ENCODE measurements at regions not wholly inside any gene's neighbourhood (a gene's known extent, or its start where the extent isn't known, plus 50 kb on each side); places are given as distances from the start of the nearest gene placed in this dataset.

DNA sequence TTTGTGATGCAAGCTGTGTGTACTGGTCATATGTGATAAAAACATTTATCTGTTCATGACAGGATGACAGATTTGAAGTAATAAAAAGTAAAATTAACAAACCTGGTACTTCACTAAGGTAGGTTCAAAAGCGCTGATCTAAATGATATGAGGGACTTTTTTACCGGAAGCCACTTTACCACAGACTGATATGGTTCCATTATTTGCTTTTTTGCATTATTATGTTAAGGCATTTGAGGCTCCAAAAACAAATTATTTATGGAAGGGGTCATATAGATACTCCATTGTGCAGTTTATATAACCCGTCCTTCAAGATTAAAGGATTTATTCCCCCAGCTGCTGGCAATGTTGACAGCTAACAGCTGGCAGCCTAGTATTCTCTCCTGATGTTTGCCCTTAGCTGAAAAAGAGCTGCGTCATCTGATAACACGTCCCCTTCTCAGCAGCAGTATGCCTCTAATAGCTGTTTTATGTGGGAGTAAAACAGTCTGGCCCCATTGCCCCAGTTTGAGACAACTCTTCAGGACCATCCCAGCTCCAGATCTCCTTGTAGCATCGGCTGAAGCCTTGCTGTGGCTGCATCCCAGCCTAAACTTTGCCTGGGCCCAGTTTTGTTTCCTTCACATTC is 84.8 kb upstream of the XIRP2 start:
- no TSS peak for BruUV-seq (replicated peaks)
- ATAC-seq (no peak), FAIRE-seq (no peak), DNase-seq (ENCODE audit: extremely low read depth in 1 of 4, low spot score in 3 of 4) (peak in 1 of 4 experiments; percentile 3)
- H3K9me1 ChIP-seq (ENCODE audit: control insufficient read depth, insufficient read depth, low read length) = no peaks in the 10 kb centered on the region
- CTCF ChIA-PET (ENCODE audit: low intra/inter-chr PET ratio) = no interaction called here
- intact Hi-C loops (cut with micrococcal nuclease) (no loop called here), in situ Hi-C loops (cut with MboI) (no loop called here)
- no peak overlapping the region for H3K4me3 ChIP-seq
- H2AFZ ChIP-seq (ENCODE audit: low read depth, low read length) = no peak overlapping the region
- no peaks in the 10 kb centered on the region for H3K27me3 ChIP-seq (ENCODE audit: control insufficient read depth in 2 of 2, insufficient read depth in 2 of 2, low read length in 2 of 2)
- H3K27ac ChIP-seq (ENCODE audit: extremely low read depth, low read depth, low read length) = no peak overlapping the region
- H4K20me1 ChIP-seq (replicated peaks; ENCODE audit: control insufficient read depth, insufficient read depth, low read length) = no peaks in the 10 kb centered on the region
- H3K4me2 ChIP-seq (ENCODE audit: insufficient read depth, low read length) = no peak overlapping the region
- H3K36me3 ChIP-seq (ENCODE audit: control insufficient read depth, insufficient read depth, low read length) = no peaks in the 10 kb centered on the region
- POLR2A ChIA-PET = interaction anchor here (0.6 kb wide), 1 partner anchor 52 kb away, joined by 3 read pairs; no protein-coding TSS in a partner anchor
- TF ChIP-seq NFE2 (IDR thresholded peaks at IDR 0.05; ENCODE audit: low read depth) = peak; percentile 32; the same call in 1 of the 2 replicates
- TF ChIP-seq, protein P1, sequence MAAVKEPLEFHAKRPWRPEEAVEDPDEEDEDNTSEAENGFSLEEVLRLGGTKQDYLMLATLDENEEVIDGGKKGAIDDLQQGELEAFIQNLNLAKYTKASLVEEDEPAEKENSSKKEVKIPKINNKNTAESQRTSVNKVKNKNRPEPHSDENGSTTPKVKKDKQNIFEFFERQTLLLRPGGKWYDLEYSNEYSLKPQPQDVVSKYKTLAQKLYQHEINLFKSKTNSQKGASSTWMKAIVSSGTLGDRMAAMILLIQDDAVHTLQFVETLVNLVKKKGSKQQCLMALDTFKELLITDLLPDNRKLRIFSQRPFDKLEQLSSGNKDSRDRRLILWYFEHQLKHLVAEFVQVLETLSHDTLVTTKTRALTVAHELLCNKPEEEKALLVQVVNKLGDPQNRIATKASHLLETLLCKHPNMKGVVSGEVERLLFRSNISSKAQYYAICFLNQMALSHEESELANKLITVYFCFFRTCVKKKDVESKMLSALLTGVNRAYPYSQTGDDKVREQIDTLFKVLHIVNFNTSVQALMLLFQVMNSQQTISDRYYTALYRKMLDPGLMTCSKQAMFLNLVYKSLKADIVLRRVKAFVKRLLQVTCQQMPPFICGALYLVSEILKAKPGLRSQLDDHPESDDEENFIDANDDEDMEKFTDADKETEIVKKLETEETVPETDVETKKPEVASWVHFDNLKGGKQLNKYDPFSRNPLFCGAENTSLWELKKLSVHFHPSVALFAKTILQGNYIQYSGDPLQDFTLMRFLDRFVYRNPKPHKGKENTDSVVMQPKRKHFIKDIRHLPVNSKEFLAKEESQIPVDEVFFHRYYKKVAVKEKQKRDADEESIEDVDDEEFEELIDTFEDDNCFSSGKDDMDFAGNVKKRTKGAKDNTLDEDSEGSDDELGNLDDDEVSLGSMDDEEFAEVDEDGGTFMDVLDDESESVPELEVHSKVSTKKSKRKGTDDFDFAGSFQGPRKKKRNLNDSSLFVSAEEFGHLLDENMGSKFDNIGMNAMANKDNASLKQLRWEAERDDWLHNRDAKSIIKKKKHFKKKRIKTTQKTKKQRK (IDR thresholded peaks at IDR 0.05; ENCODE audit: borderline replicate concordance, low read depth, low read length) = no peak
- TF ChIP-seq, protein P2, sequence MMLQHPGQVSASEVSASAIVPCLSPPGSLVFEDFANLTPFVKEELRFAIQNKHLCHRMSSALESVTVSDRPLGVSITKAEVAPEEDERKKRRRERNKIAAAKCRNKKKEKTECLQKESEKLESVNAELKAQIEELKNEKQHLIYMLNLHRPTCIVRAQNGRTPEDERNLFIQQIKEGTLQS (IDR thresholded peaks at IDR 0.05) = no peak
- TF ChIP-seq, protein P2 (CRISPR knock-in tag; conservative IDR thresholded peaks at IDR 0.05) = no peak
- TF ChIP-seq KAT7 (CRISPR knock-in tag; IDR thresholded peaks at IDR 0.05; ENCODE audit: borderline replicate concordance) = no peak
- H3K79me2 ChIP-seq (ENCODE audit: control insufficient read depth, insufficient read depth, low read length) = no peaks in the 10 kb centered on the region
- no peaks in the 10 kb centered on the region for H3K4me1 ChIP-seq (replicated peaks in 1 of 2; ENCODE audit: control insufficient read depth in 2 of 2, insufficient read depth in 2 of 2, low read length in 2 of 2)
- no peaks in the 10 kb centered on the region; the same call in 1 of the 2 replicates for H3K9me3 ChIP-seq (replicated peaks; ENCODE audit: control insufficient read depth, insufficient read depth, low read depth, low read length)
- WGBS (ENCODE audit: insufficient coverage, low coverage, missing lambda C conversion rate) = 0% methylated on average over 6 of the region's 6 CpGs
- no peak overlapping the region for H3K9ac ChIP-seq (ENCODE audit: insufficient read depth in 1 of 2, low read depth in 2 of 2, low read length in 2 of 2)

Data from K562 (cell line).